Loucy (cell line): ENCODE measurements at regions not wholly inside any gene's neighbourhood (a gene's known extent, or its start where the extent isn't known, plus 50 kb on each side); places are given as distances from the start of the nearest gene placed in this dataset.
"Not testable (repeated sequence)": the region's sequence is repeated elsewhere in the genome, so short reads cannot be mapped to it uniquely, and the experiment has no call there.

Experiments
- CTCF ChIP-seq: fragments of 200-600 bp; sonication (generic); conservative IDR thresholded peaks from 2 replicates; pipeline ENCODE4 v1.5.1; 2014; ENCODE audit warnings: mild to moderate bottlenecking, antibody characterized with exemption, low read length
- EZH2phosphoT487 ChIP-seq: fragments of 200-600 bp; IDR thresholded peaks from 2 replicates; pipeline ENCODE4 v1.6.1; 2018; ENCODE audit warnings: antibody characterized with exemption, mild to moderate bottlenecking, moderate library complexity, borderline replicate concordance

GRCh38 chr6:27127874-27128273, 119.6 kb upstream of the PRSS16 start:
- not testable (repeated sequence) for TF ChIP-seq CTCF, EZH2phosphoT487
